Ovary (tissue), 7 donors: ENCODE measurements at regions not wholly inside any gene's neighbourhood (a gene's known extent, or its start where the extent isn't known, plus 50 kb on each side); places are given as distances from the start of the nearest gene placed in this dataset.

ENCODE experiments used
- DNase-seq, 5 donors: peaks; one replicate each; pipeline ENCODE4 v3.0.0-alpha.2; 2019 to 2020
- H3K27ac ChIP-seq, 2 donors: fragments of 200-600 bp; one replicate each; pipeline versions ENCODE4 v1.5.1 to v1.8.0; 2019 to 2022
- H3K27me3 ChIP-seq: fragments of 200-600 bp; one replicate; pipeline ENCODE4 v1.8.0; 2022
- H3K36me3 ChIP-seq: fragments of 200-600 bp; sonication (generic); one replicate; pipeline ENCODE4 v1.5.1; 2019
- H3K4me1 ChIP-seq: one replicate; pipeline ENCODE4 v1.8.1; 2013; ENCODE audit warnings: mild to moderate bottlenecking, moderate library complexity; ENCODE audit not compliant: insufficient read depth
- H3K4me3 ChIP-seq: fragments of 200-600 bp; sonication (generic); one replicate; pipeline ENCODE4 v1.5.1; 2017
- H3K9me3 ChIP-seq, 2 donors: fragments of 200-600 bp in 1 of 2; sonication (generic) in 1 of 2; one replicate each; pipeline versions ENCODE4 v1.5.1 to v1.8.1; 2013 to 2019; ENCODE audit warnings: mild to moderate bottlenecking in 1 of 2, moderate library complexity in 1 of 2
- CTCF ChIP-seq, 3 donors: fragments of 450-650 bp in 2 of 3; fragments of 200-600 bp in 1 of 3; IDR thresholded peaks; one replicate each; pipeline versions ENCODE4 v1.5.1 to v1.8.0; 2016 to 2022; ENCODE audit warnings: antibody characterized with exemption in 3 of 3, mild to moderate bottlenecking in 1 of 3
- EP300 ChIP-seq: sonication (generic); formaldehyde crosslinking; IDR thresholded peaks from one replicate; pipeline ENCODE4 v1.6.1; 2017; ENCODE audit warnings: antibody characterized with exemption
- POLR2A ChIP-seq: fragments of 450-650 bp; IDR thresholded peaks from one replicate; pipeline ENCODE4 v1.6.1; 2017; ENCODE audit warnings: antibody characterized with exemption, mild to moderate bottlenecking, moderate library complexity
- WGBS, 3 donors: extraction: QIAGEN DNeasy Blood & Tissue Kit in 1 of 3; methylation state at CpG; one replicate each; pipeline versions ENCODE4 v1.1.5 to v1.1.7; 2013 to 2017; 5-methylcytosine and 5-hydroxymethylcytosine counted together
- intact Hi-C, 4 donors: fragments of 100-400 bp; cut with DNase I; formaldehyde crosslinking; loops; one replicate each; pipeline versions ENCODE4 v1.11.0 to v1.15.1; 2022 to 2023
- donor health status: DM: no; HTN: no; CAD: no; lungs with moderate emphysema.
- donor health status: DM: no; HTN: no; CAD: no.
- donor health status: Bipolar disorder and iron deficiency.
- donor health status: DM: no; HTN: no; CAD: no.
- donor health status: DM: yes; HTN: yes; CAD: no.

GRCh38 chr7:94272821-94273583, 121.7 kb upstream of the COL1A2 start:
- no peak for DNase-seq
- intact Hi-C loops = loop anchor here in 1 of 4 donors (10.0 kb wide), 1 partner anchor 378 kb away; the partner anchor contains the start of gene TFPI2
- no peaks in the 10 kb centered on the region for H3K27me3 ChIP-seq
- no peaks in the 10 kb centered on the region for H3K9me3 ChIP-seq
- no peaks in the 10 kb centered on the region for H3K36me3 ChIP-seq
- no peak overlapping the region for H3K27ac ChIP-seq
- TF ChIP-seq EP300 (no peak), POLR2A (no peak), CTCF (IDR thresholded peaks at IDR 0.05) (no peak)
- WGBS, 3 donors = 88 to 97% (median 93%) methylated on average over 1 of the region's 1 CpG
- no peaks in the 10 kb centered on the region for H3K4me1 ChIP-seq
- no peak overlapping the region for H3K4me3 ChIP-seq

DNA sequence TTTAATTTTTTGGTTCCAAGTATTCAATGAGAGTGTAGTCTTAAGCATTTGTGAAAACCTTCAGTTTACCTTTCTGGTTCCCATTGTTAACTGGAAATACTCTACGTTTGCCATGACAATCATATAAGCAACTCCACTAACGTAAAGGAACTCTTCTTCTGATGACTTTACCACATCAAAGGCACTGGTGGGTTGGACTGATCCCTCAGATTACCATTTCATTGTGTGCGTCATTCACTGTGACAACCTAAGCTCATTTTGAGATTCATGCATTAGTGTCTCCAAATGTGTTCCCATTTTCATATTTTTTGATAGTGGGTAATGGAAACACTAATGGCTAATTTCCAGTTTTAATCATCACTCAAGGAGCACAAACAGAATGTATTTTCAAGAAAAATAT, 119.9 kb upstream of the COL1A2 start:
- no peaks in the 10 kb centered on the region for H3K9me3 ChIP-seq

GRCh38 chr7:94276027-94276426, 118.7 kb upstream of the COL1A2 start:
- no peak overlapping the region for H3K4me3 ChIP-seq
- no peak for TF ChIP-seq POLR2A
- no peak for TF ChIP-seq CTCF (IDR thresholded peaks at IDR 0.05)
- TF ChIP-seq EP300 = no peak
- intact Hi-C loops = loop anchor here in 1 of 4 donors (10.0 kb wide), 1 partner anchor 381 kb away; the partner anchor contains the start of gene TFPI2
- no peaks in the 10 kb centered on the region for H3K4me1 ChIP-seq
- no peak overlapping the region for H3K27ac ChIP-seq
- no peaks in the 10 kb centered on the region for H3K9me3 ChIP-seq
- no peaks in the 10 kb centered on the region for H3K27me3 ChIP-seq
- no peaks in the 10 kb centered on the region for H3K36me3 ChIP-seq
- WGBS, 3 donors = 25 to 43% (median 28%) methylated on average over 4 of the region's 4 CpGs
- no peak for DNase-seq

More for the DNA sequence above, 119.9 kb upstream of the COL1A2 start:
- DNase-seq = no peak
- Histone ChIP-seq H3K4me1 (no peaks in the 10 kb centered on the region), H3K36me3 (no peaks in the 10 kb centered on the region), H3K4me3 (no peak overlapping the region), H3K27ac (no peak overlapping the region), H3K27me3 (no peaks in the 10 kb centered on the region)
- intact Hi-C loops = loop anchor here in 1 of 4 donors (10.0 kb wide), 1 partner anchor 380 kb away; the partner anchor contains the start of gene TFPI2
- TF ChIP-seq CTCF (IDR thresholded peaks at IDR 0.05) = no peak
- no peak for TF ChIP-seq EP300
- TF ChIP-seq POLR2A = no peak
- WGBS, 3 donors = 90 to 94% (median 93%) methylated on average over 3 of the region's 3 CpGs

DNA sequence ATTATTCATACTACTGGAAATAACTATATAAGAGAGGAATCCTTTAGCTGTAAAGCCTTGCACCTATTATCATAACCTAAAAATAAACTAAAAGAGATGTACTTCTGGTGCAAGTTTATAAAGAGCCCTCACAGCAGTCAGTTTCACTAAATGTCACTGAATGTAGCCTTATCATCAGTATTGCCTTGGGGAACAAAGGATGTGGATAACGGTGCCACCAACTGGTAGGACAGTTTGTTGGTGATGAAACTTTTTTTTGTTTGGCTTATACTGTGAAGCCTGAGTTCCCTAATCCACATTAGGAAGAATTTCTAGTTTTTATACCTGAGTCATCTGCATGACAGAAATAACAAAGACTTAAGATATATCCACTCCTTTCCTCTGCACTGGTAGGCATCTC, 117.9 kb upstream of the COL1A2 start:
- Histone ChIP-seq H3K4me1 (no peaks in the 10 kb centered on the region), H3K27ac (no peak overlapping the region), H3K27me3 (no peaks in the 10 kb centered on the region), H3K9me3 (no peaks in the 10 kb centered on the region), H3K4me3 (no peak overlapping the region), H3K36me3 (no peaks in the 10 kb centered on the region)
- DNase-seq = peak in 2 of 5 donors; percentile 36 to 46
- intact Hi-C loops = loop anchor here in 1 of 4 donors (10.0 kb wide), 1 partner anchor 382 kb away; the partner anchor contains the start of gene TFPI2
- no peak for TF ChIP-seq POLR2A
- peak; percentile 19 to 44 (median 29) for TF ChIP-seq CTCF (IDR thresholded peaks at IDR 0.05)
- TF ChIP-seq EP300 = no peak
- WGBS, 3 donors = 35 to 53% (median 47%) methylated on average over 1 of the region's 1 CpG
